Keratinocyte (primary cell): ENCODE measurements at regions not wholly inside any gene's neighbourhood (a gene's known extent, or its start where the extent isn't known, plus 50 kb on each side); places are given as distances from the start of the nearest gene placed in this dataset.

Source experiments
- DNase-seq: peaks from one replicate; pipeline ENCODE4 v3.0.0-alpha.2; 2011; ENCODE audit warnings: low read depth, missing footprints, low spot score
- FAIRE-seq: peaks from 2 replicates; lab custom pipeline; 2011; peaks lifted over from hg19 to GRCh38; lab: Jason Lieb, UNC
- H2AFZ ChIP-seq: 2 replicates; pipeline ENCODE4 v1.6.0; 2012; ENCODE audit warnings: low read length, control low read depth, inconsistent platforms; ENCODE audit not compliant: control insufficient read depth
- H3K27ac ChIP-seq: 2 replicates; pipeline ENCODE4 v1.5.1; 2011; ENCODE audit warnings: low read length; ENCODE audit not compliant: control insufficient read depth, insufficient read depth
- H3K27me3 ChIP-seq: 3 replicates; pipeline ENCODE4 v1.6.0; 2011; ENCODE audit warnings: low read length; ENCODE audit not compliant: control insufficient read depth, insufficient read depth; ENCODE audit errors: extremely low read depth
- H3K36me3 ChIP-seq, 2 experiments: 2 replicates in 1 of 2; 3 replicates in 1 of 2; pipeline ENCODE4 v1.5.1; 2011; ENCODE audit warnings: low read length in 2 of 2, mild to moderate bottlenecking in 1 of 2; ENCODE audit not compliant: control insufficient read depth in 2 of 2, insufficient read depth in 2 of 2; ENCODE audit errors: extremely low read depth in 1 of 2
- H3K4me1 ChIP-seq: 3 replicates; pipeline ENCODE4 v1.5.1; 2011; ENCODE audit warnings: low read length; ENCODE audit not compliant: control insufficient read depth, insufficient read depth; ENCODE audit errors: extremely low read depth
- H3K4me2 ChIP-seq: 3 replicates; pipeline ENCODE4 v1.6.0; 2011; ENCODE audit warnings: low read depth, low read length; ENCODE audit not compliant: control insufficient read depth, insufficient read depth; ENCODE audit errors: extremely low read depth
- H3K4me3 ChIP-seq, 3 experiments: fragments of 200-600 bp in 1 of 3; sonication (generic) in 1 of 3; 2 replicates in 2 of 3; 3 replicates in 1 of 3; pipeline ENCODE4 v1.5.1; 2011 to 2016; ENCODE audit warnings: low read length in 3 of 3, mild to moderate bottlenecking in 3 of 3, control low read depth in 2 of 3, inconsistent platforms in 1 of 3, low read depth in 1 of 3, mixed read lengths in 1 of 3, mixed run types in 1 of 3, moderate library complexity in 1 of 3; ENCODE audit not compliant: control insufficient read depth in 2 of 3, insufficient read depth in 2 of 3; ENCODE audit errors: extremely low read depth in 1 of 3
- H3K79me2 ChIP-seq: 2 replicates; pipeline ENCODE4 v1.6.0; 2012; ENCODE audit warnings: low read length; ENCODE audit not compliant: control insufficient read depth, insufficient read depth
- H3K9ac ChIP-seq: 3 replicates; pipeline ENCODE4 v1.6.0; 2011; ENCODE audit warnings: low read length; ENCODE audit not compliant: control insufficient read depth, insufficient read depth; ENCODE audit errors: extremely low read depth
- H3K9me1 ChIP-seq: 3 replicates; pipeline ENCODE4 v1.6.0; 2011; ENCODE audit warnings: low read length; ENCODE audit not compliant: control insufficient read depth, insufficient read depth; ENCODE audit errors: extremely low read depth
- H3K9me3 ChIP-seq: 2 replicates; pipeline ENCODE4 v1.5.1; 2012; ENCODE audit warnings: low read depth, low read length; ENCODE audit not compliant: control insufficient read depth
- H4K20me1 ChIP-seq: 3 replicates; pipeline ENCODE4 v1.6.0; 2011; ENCODE audit warnings: low read length; ENCODE audit not compliant: control insufficient read depth, insufficient read depth; ENCODE audit errors: extremely low read depth
- CTCF ChIP-seq, 3 experiments: IDR thresholded peaks in 1 of 3; conservative IDR thresholded peaks in 1 of 3; optimal IDR thresholded peaks in 1 of 3; 2 replicates in 2 of 3; 3 replicates in 1 of 3; pipeline versions ENCODE3 to v1.5.1; 2011; ENCODE audit warnings: low read length in 3 of 3, mild to moderate bottlenecking in 3 of 3, moderate library complexity in 2 of 3, control low read depth in 1 of 3, inconsistent platforms in 1 of 3; ENCODE audit not compliant: insufficient read depth in 2 of 3; ENCODE audit errors: extremely low read depth in 1 of 3
- EZH2 ChIP-seq: IDR thresholded peaks from one replicate; pipeline ENCODE4 v1.6.1; 2012; ENCODE audit warnings: inconsistent platforms, mild to moderate bottlenecking, low read length, moderate library complexity
- dilution Hi-C: fragments of 300-500 bp; cut with MboI; formaldehyde crosslinking; loops from one replicate; pipeline ENCODE4 v1.7.0; 2020; ENCODE audit warnings: low sequenced_read_pairs; ENCODE audit not compliant: extremely low pct_ligation_motif_present

- Histone ChIP-seq H3K4me3 (no peak overlapping the region), H4K20me1 (no peaks in the 10 kb centered on the region), H2AFZ (no peak overlapping the region), H3K4me1 (peaks cover 33% of the 10 kb centered on the region), H3K27ac (no peak overlapping the region), H3K27me3 (no peaks in the 10 kb centered on the region), H3K79me2 (no peaks in the 10 kb centered on the region), H3K9me3 (no peaks in the 10 kb centered on the region), H3K9me1 (no peaks in the 10 kb centered on the region), H3K36me3 (no peaks in the 10 kb centered on the region), H3K4me2 (no peak overlapping the region), H3K9ac (no peak overlapping the region)
- TF ChIP-seq EZH2 (no peak), CTCF (optimal IDR thresholded peaks at IDR 0.05 in 1 of 3, IDR thresholded peaks at IDR 0.05 in 1 of 3, conservative IDR thresholded peaks at IDR 0.05 in 1 of 3; ENCODE audit: extremely low read depth in 1 of 3, insufficient read depth in 2 of 3, low read length in 3 of 3) (no peak)
- dilution Hi-C loops: no loop called here
- DNase-seq (no peak), FAIRE-seq (no peak)
Observed at GRCh38 chr3:102125994-102126368, 276.7 kb downstream of the NFKBIZ start.

GRCh38 chr3:102129760-102130608 lies 280.7 kb downstream of the NFKBIZ start:
- dilution Hi-C loops: no loop called here
- peak overlapping the region; percentile 90 for H3K27ac ChIP-seq
- H3K9ac ChIP-seq: peak overlapping the region; percentile 56
- peak overlapping the region in 1 of 3 experiments; percentile 7 for H3K4me3 ChIP-seq
- H3K27me3 ChIP-seq: no peaks in the 10 kb centered on the region
- no peaks in the 10 kb centered on the region for H3K9me3 ChIP-seq
- H4K20me1 ChIP-seq: no peaks in the 10 kb centered on the region
- H3K36me3 ChIP-seq: no peaks in the 10 kb centered on the region
- H3K4me2 ChIP-seq: peak overlapping the region; percentile 52
- DNase-seq: peak; percentile 42
- H3K9me1 ChIP-seq: no peaks in the 10 kb centered on the region
- no peaks in the 10 kb centered on the region for H3K79me2 ChIP-seq
- peak; percentile 94 for FAIRE-seq
- H2AFZ ChIP-seq: peak overlapping the region; percentile 76
- TF ChIP-seq CTCF (optimal IDR thresholded peaks at IDR 0.05 in 1 of 3, IDR thresholded peaks at IDR 0.05 in 1 of 3, conservative IDR thresholded peaks at IDR 0.05 in 1 of 3; ENCODE audit: extremely low read depth in 1 of 3, insufficient read depth in 2 of 3, low read length in 3 of 3) (no peak), EZH2 (no peak)
- H3K4me1 ChIP-seq: peaks cover 16% of the 10 kb centered on the region
